ENCODE measurements at regions not wholly inside any gene's neighbourhood (a gene's known extent, or its start where the extent isn't known, plus 50 kb on each side); places are given as distances from the start of the nearest gene placed in this dataset.
"Not testable (repeated sequence)": the region's sequence is repeated elsewhere in the genome, so short reads cannot be mapped to it uniquely, and the experiment has no call there.

- H3K36me3 ChIP-seq = no peaks in the 10 kb centered on the region
- DNase-seq (no peak), ATAC-seq (no peak)
- intact Hi-C loops (cut with DNase I) = no loop called here
- no peak for TF ChIP-seq CTCF (IDR thresholded peaks at IDR 0.05)
- no peaks in the 10 kb centered on the region for H3K9me3 ChIP-seq
- no peaks in the 10 kb centered on the region for H3K27me3 ChIP-seq (ENCODE audit: low read depth)
- no peak overlapping the region for H3K27ac ChIP-seq
- no peak overlapping the region for H3K4me3 ChIP-seq
- no peaks in the 10 kb centered on the region for H3K4me1 ChIP-seq
These were observed 119.1 kb upstream of the CLINT1 start for GRCh38 chr5:157978061-157978460.

GRCh38 chr5:157976429-157976828 is 117.5 kb upstream of the CLINT1 start:
- H3K27ac ChIP-seq = no peak overlapping the region
- intact Hi-C loops (cut with DNase I) = no loop called here
- H3K4me1 ChIP-seq = no peaks in the 10 kb centered on the region
- no peaks in the 10 kb centered on the region for H3K36me3 ChIP-seq
- ATAC-seq = no peak
- no peaks in the 10 kb centered on the region for H3K9me3 ChIP-seq
- no peak for TF ChIP-seq CTCF (IDR thresholded peaks at IDR 0.05)
- DNase-seq = no peak
- no peaks in the 10 kb centered on the region for H3K27me3 ChIP-seq (ENCODE audit: low read depth)
- no peak overlapping the region for H3K4me3 ChIP-seq

GRCh38 chr5:157972579-157972978 is 113.6 kb upstream of the CLINT1 start:
- Histone ChIP-seq H3K4me1 (no peaks in the 10 kb centered on the region), H3K4me3 (no peak overlapping the region), H3K27ac (no peak overlapping the region), H3K36me3 (no peaks in the 10 kb centered on the region), H3K27me3 (ENCODE audit: low read depth) (no peaks in the 10 kb centered on the region), H3K9me3 (no peaks in the 10 kb centered on the region)
- no peak for DNase-seq
- no peak for ATAC-seq
- no peak for TF ChIP-seq CTCF (IDR thresholded peaks at IDR 0.05)
- intact Hi-C loops (cut with DNase I) = no loop called here

GRCh38 chr5:157971571-157972216 is 112.7 kb upstream of the CLINT1 start:
- ATAC-seq = no peak
- H3K27ac ChIP-seq = no peak overlapping the region

GRCh38 chr5:157968570-157968969 is 109.6 kb upstream of the CLINT1 start:
- H3K9me3 ChIP-seq; H3K27me3 ChIP-seq (ENCODE audit: low read depth); H3K27ac ChIP-seq; DNase-seq; intact Hi-C loops (cut with DNase I); H3K36me3 ChIP-seq; H3K4me3 ChIP-seq; ATAC-seq; H3K4me1 ChIP-seq: not testable (repeated sequence)

More at GRCh38 chr5:157971571-157972216, 112.7 kb upstream of the CLINT1 start:
- Histone ChIP-seq H3K27me3 (ENCODE audit: low read depth) (no peaks in the 10 kb centered on the region), H3K36me3 (no peaks in the 10 kb centered on the region), H3K9me3 (no peaks in the 10 kb centered on the region), H3K4me3 (no peak overlapping the region), H3K4me1 (no peaks in the 10 kb centered on the region)
- intact Hi-C loops (cut with DNase I) = no loop called here
- DNase-seq = no peak
- no peak for TF ChIP-seq CTCF (IDR thresholded peaks at IDR 0.05)

- H3K9me3 ChIP-seq = no peaks in the 10 kb centered on the region
- H3K4me1 ChIP-seq = no peaks in the 10 kb centered on the region
- H3K36me3 ChIP-seq = no peaks in the 10 kb centered on the region
- DNase-seq (no peak), ATAC-seq (no peak)
- no peak for TF ChIP-seq CTCF (IDR thresholded peaks at IDR 0.05)
- no peak overlapping the region for H3K27ac ChIP-seq
- no peaks in the 10 kb centered on the region for H3K27me3 ChIP-seq (ENCODE audit: low read depth)
- intact Hi-C loops (cut with DNase I) = no loop called here
- no peak overlapping the region for H3K4me3 ChIP-seq
These were observed 107.0 kb upstream of the CLINT1 start for GRCh38 chr5:157965989-157966388.
